CD4-positive, alpha-beta T cell treated with Interleukin-15 for 4 hours (primary cell): ENCODE measurements at regions not wholly inside any gene's neighbourhood (a gene's known extent, or its start where the extent isn't known, plus 50 kb on each side); places are given as distances from the start of the nearest gene placed in this dataset.
"Not testable (repeated sequence)": the region's sequence is repeated elsewhere in the genome, so short reads cannot be mapped to it uniquely, and the experiment has no call there.

ENCODE experiments used
- DNase-seq: peaks from one replicate; pipeline ENCODE4 v3.0.0-alpha.2; 2020; ENCODE audit warnings: low spot score

DNA sequence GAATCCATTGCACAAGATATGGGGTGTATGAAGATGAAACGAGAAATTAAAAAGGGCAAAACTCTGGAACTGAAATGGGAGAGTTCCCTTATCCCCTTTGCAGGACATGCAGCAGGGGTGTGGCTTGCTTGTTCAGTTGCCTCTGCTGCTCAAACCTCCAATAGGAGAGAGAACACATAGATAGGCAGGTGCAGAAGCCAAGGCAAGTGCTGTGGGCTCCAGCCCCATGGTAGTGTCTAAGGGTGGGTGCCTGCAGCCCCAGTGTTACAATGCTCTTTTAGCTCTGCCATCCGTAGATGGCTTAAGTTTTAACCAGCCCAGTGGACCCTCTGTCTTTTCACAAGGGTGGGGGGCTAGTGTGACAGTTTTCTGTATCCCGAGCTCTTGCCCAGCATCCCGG is 69.7 kb downstream of the CMAS start:
- no peak for DNase-seq

DNA sequence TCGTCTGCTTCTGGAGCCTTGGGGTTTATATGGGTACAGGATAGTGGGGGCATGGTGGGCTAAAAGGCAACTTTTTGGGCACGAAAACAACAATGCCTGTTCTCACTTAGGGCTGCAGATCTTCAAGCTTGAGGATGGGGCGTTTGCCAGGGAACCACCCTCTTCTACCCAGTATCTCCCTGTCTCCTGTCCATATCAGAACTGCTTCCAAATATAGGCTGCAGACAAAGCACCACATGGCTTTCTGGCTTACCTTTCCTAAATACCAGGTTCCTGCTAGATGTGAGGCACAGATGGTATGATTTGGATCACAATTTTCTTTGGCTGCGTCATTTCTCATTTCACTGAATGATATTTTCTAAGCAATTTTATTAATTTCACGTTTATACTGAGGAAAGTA is 70.4 kb downstream of the CMAS start:
- no peak for DNase-seq

- DNase-seq = no peak
Measured at GRCh38 chr12:22117563-22118237, 71.7 kb downstream of the CMAS start.

- no peak for DNase-seq
Measured at GRCh38 chr12:22118238-22118790, 72.3 kb downstream of the CMAS start.

- DNase-seq = peak; percentile 51
Measured at GRCh38 chr12:22121224-22121623, 75.2 kb downstream of the CMAS start.

DNA sequence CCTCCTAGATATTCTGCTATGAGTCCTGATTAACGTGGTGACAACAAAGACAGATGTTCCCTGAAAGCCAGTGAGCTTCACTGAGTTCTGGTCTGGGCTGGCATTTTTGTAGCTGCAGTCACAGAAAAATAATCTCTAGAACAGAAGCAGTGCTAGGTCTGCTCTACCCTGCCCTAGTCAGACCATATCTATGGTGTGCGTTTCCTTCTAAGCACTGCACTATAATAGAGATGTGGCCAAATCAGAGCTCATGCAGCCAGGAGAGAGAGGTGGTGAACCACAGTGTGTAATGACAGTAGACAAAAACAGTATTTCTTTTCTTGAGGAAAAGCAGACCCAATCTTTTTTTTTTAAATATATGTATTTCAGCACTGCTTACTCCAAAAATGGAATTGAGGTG is 76.3 kb downstream of the CMAS start:
- no peak for DNase-seq

DNA sequence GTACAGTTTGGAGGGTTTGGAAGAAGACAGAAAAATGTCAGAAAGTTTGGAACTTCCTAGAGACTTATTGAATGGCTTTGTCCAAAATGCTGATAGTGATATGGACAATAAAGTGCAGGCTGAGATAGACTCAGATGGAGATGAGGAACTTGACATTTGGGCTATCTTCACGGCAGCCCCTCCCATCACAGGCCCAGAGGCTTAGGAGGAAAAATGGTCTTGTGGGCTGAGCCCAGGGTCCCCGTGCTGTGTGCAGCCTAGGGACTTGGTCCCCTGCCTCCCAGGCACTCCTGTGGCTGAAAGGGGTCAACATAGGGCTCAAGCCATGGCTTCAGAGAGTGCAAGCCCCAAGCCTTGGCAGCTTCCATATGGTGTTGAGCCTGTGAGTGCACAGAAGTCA is 79.0 kb downstream of the CMAS start:
- DNase-seq = no peak

GRCh38 chr12:22126101-22126500 is 80.1 kb downstream of the CMAS start:
- DNase-seq = not testable (repeated sequence)

DNA sequence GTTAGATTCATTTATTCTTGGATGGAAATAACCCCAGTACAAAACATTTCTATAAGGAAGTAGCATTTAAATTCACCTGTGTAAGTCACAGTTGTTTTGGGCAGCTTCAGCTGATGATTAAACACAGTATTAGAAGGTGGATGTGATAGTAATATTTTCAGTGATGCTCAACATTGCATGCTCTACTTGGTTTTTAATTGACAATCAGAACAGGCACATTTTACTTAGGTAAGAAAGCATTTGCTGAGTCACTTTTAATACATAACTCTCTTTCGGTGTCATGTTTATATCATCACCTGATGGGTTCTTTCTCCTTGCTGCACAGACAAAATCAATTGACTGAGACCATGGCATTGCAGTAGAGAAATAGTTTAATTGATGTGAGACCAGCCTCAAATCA is 80.7 kb downstream of the CMAS start:
- DNase-seq = no peak

DNA sequence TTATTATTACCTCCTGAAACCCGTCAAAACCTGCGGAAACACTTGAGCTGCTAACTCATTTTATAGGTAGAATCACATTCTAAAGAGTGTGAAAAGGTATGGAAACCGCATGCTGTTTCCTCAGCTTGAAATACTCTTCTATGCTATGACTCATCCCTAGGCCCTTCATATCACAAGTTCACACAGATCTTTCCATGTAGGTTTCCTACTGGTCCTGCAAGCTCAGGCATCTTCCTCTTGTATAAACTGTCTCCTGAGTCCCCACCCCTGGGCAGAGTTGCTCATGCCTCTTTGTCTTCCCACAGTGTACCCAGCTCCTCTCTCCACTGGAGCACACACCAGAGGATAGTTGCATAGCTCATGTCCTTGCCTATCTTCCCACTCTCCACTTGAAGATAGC is 84.7 kb downstream of the CMAS start:
- DNase-seq = no peak

GRCh38 chr12:22136604-22137117 is 90.6 kb downstream of the CMAS start:
- DNase-seq = not testable (repeated sequence)
